NAMALWA (cell line): ENCODE measurements at regions not wholly inside any gene's neighbourhood (a gene's known extent, or its start where the extent isn't known, plus 50 kb on each side); places are given as distances from the start of the nearest gene placed in this dataset.

Experiments used
- DNase-seq: peaks from one replicate; pipeline ENCODE4 v3.0.0-alpha.2; 2015; ENCODE audit warnings: low spot score

GRCh38 chr17:72786-73185, 64.6 kb upstream of the SCGB1C2 start:
- peak; percentile 0 for DNase-seq
